ENCODE measurements at regions not wholly inside any gene's neighbourhood (a gene's known extent, or its start where the extent isn't known, plus 50 kb on each side); places are given as distances from the start of the nearest gene placed in this dataset.
"Not testable (repeated sequence)": the region's sequence is repeated elsewhere in the genome, so short reads cannot be mapped to it uniquely, and the experiment has no call there.

DNA sequence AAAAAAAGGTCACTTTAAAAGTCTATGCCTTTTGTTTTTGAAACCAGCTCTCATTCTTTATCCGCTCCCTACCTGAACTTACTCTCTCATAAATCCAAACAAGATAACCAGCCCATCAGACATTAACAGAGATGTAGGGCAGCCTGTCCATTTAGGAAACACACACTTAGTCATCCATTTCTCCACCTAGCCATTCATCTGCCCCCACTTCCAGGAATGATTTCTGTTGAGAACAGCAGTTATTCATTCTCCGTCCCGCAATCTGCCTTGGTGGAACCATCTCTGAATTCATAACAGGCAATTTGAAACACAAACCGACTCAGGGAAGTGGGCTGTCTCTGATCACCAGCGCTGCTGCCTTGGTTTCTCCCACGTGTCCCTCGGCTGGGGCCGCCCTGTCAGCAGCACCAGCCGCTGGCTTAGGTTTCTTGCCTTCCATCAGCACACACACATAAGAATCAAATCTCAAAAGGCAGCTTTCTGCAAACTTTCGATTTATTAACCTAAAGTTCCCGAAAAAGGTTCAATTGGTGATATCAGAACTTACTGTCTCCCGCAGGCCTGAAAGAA lies 528.2 kb upstream of the NRP1 start:
- H3K27ac ChIP-seq: no peak overlapping the region
- TF ChIP-seq, protein P1, sequence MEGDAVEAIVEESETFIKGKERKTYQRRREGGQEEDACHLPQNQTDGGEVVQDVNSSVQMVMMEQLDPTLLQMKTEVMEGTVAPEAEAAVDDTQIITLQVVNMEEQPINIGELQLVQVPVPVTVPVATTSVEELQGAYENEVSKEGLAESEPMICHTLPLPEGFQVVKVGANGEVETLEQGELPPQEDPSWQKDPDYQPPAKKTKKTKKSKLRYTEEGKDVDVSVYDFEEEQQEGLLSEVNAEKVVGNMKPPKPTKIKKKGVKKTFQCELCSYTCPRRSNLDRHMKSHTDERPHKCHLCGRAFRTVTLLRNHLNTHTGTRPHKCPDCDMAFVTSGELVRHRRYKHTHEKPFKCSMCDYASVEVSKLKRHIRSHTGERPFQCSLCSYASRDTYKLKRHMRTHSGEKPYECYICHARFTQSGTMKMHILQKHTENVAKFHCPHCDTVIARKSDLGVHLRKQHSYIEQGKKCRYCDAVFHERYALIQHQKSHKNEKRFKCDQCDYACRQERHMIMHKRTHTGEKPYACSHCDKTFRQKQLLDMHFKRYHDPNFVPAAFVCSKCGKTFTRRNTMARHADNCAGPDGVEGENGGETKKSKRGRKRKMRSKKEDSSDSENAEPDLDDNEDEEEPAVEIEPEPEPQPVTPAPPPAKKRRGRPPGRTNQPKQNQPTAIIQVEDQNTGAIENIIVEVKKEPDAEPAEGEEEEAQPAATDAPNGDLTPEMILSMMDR (IDR thresholded peaks at IDR 0.05): no peak
- no peak for TF ChIP-seq ZFX (IDR thresholded peaks at IDR 0.05; ENCODE audit: borderline replicate concordance)

GRCh38 chr10:33861833-33862232 lies 527.4 kb upstream of the NRP1 start:
- TF ChIP-seq, protein P1 (IDR thresholded peaks at IDR 0.05): no peak
- no peak for TF ChIP-seq ZFX (IDR thresholded peaks at IDR 0.05; ENCODE audit: borderline replicate concordance)
- H3K27ac ChIP-seq: no peak overlapping the region

- no peak for TF ChIP-seq ZFX (IDR thresholded peaks at IDR 0.05; ENCODE audit: borderline replicate concordance)
- TF ChIP-seq, protein P1 (IDR thresholded peaks at IDR 0.05): no peak
Observed at GRCh38 chr10:33861016-33861704, 526.7 kb upstream of the NRP1 start.

DNA sequence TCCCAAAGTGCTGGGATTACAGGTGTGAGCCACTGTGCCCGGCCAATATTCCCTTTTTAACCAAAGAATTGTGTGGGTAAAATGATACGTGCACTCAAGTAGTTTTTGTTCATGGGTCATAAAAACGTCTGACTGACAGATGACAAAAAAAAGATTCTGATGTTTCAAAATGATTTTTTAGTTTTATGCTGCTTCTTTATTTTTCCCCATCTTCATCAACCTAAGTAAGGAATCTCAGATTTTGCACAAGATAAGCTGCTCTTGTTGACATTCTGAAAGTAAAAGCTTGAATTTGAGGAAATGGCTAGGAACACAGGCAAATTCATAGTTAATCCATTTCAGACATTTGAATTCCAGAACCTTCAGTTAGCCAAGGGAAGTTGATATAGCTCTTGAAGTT lies 526.1 kb upstream of the NRP1 start:
- no peak overlapping the region for H3K27ac ChIP-seq
- no peak for TF ChIP-seq ZFX (IDR thresholded peaks at IDR 0.05; ENCODE audit: borderline replicate concordance)
- TF ChIP-seq, protein P1 (IDR thresholded peaks at IDR 0.05): no peak

More at GRCh38 chr10:33861016-33861704, 526.7 kb upstream of the NRP1 start:
- no peak overlapping the region for H3K27ac ChIP-seq

- TF ChIP-seq ZFX (IDR thresholded peaks at IDR 0.05; ENCODE audit: borderline replicate concordance): no peak
- TF ChIP-seq, protein P1 (IDR thresholded peaks at IDR 0.05): no peak
- no peak overlapping the region for H3K27ac ChIP-seq
Observed at GRCh38 chr10:33859319-33860022, 525.0 kb upstream of the NRP1 start.

DNA sequence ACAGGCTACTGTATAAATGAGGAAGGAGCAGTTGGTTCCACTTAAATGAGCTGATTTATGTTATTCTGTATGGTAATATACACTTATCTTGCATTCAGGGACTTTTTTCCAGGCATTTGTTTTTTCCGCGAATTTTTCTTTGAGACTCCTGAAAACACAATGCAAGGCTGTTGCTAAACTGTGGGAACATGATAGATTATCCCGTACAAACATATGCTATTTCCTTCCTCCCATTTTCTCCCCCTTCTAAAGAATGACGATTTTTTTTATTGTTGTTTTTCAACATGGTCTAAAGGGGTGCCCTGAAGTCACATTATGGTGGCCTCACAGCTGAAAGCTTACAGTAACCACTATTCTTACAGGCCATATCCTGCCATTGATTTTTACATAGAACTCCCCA lies 523.9 kb upstream of the NRP1 start:
- no peak overlapping the region for H3K27ac ChIP-seq
- no peak for TF ChIP-seq ZFX (IDR thresholded peaks at IDR 0.05; ENCODE audit: borderline replicate concordance)
- TF ChIP-seq, protein P1 (IDR thresholded peaks at IDR 0.05): no peak

- H3K27ac ChIP-seq: not testable (repeated sequence)
Observed at GRCh38 chr10:33853221-33853620, 518.8 kb upstream of the NRP1 start.
